Transverse colon (tissue), 4 donors: ENCODE measurements at regions not wholly inside any gene's neighbourhood (a gene's known extent, or its start where the extent isn't known, plus 50 kb on each side); places are given as distances from the start of the nearest gene placed in this dataset.

Experiments
- EP300 ChIP-seq: sonication (generic); formaldehyde crosslinking; IDR thresholded peaks from one replicate; pipeline ENCODE4 v1.6.1; 2017; ENCODE audit warnings: antibody characterized with exemption, low read depth
- POLR2A ChIP-seq: fragments of 450-650 bp; IDR thresholded peaks from one replicate; pipeline ENCODE4 v1.6.1; 2016; ENCODE audit warnings: antibody characterized with exemption, mild to moderate bottlenecking, moderate library complexity
- POLR2AphosphoS5 ChIP-seq, 3 donors: sonication (generic); formaldehyde crosslinking; IDR thresholded peaks; one replicate each; pipeline ENCODE4 v1.6.1; 2016; ENCODE audit warnings: antibody characterized with exemption in 3 of 3
- TF ChIP-seq, protein P1 (sequence below), 5 experiments: fragments of 200-600 bp in 3 of 5; fragments of 450-650 bp in 2 of 5; sonication (generic) in 3 of 5; IDR thresholded peaks; 1 replicate in 2 of 5; 2 replicates in 3 of 5; pipeline ENCODE4 v1.5.1; 2016 to 2017; ENCODE audit warnings: antibody characterized with exemption in 5 of 5, inconsistent platforms in 3 of 5, mild to moderate bottlenecking in 2 of 5, moderate library complexity in 1 of 5

DNA sequence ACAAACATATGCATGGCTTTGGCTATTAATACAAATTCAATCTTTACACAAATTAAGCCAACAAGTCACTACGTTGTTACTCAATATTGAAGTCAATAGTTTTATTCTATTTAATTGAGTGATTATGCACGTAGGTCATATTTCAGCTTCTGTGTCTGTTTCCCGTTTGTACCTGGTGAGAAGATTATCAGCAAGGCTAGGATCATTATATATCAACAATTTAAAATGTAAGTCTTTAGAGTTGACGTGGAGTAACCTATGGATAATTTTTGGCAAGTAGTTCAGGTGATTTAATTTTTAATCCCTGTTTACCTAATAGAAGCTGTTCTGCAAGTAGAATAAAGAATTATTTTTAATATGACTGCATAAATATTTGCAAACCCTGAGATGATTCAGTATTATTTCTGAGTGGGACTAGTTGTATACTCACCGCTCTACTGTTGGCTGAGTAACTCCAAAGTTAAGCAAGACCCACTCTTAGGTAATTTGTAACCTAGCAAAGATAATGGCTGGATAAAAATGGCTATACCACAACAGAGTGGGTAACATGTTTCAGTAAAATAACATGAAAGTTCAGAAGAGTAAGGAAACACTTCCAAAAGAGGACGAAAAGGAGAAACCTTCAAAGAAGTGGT is 161.0 kb downstream of the HGF start:
- TF ChIP-seq, protein P1, sequence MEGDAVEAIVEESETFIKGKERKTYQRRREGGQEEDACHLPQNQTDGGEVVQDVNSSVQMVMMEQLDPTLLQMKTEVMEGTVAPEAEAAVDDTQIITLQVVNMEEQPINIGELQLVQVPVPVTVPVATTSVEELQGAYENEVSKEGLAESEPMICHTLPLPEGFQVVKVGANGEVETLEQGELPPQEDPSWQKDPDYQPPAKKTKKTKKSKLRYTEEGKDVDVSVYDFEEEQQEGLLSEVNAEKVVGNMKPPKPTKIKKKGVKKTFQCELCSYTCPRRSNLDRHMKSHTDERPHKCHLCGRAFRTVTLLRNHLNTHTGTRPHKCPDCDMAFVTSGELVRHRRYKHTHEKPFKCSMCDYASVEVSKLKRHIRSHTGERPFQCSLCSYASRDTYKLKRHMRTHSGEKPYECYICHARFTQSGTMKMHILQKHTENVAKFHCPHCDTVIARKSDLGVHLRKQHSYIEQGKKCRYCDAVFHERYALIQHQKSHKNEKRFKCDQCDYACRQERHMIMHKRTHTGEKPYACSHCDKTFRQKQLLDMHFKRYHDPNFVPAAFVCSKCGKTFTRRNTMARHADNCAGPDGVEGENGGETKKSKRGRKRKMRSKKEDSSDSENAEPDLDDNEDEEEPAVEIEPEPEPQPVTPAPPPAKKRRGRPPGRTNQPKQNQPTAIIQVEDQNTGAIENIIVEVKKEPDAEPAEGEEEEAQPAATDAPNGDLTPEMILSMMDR (IDR thresholded peaks at IDR 0.05) = no peak
- TF ChIP-seq POLR2A (no peak), POLR2AphosphoS5 (IDR thresholded peaks at IDR 0.05) (no peak), EP300 (no peak)
